CD4-positive, alpha-beta T cell treated with Interleukin-1 beta for 1 hour (primary cell): ENCODE measurements at regions not wholly inside any gene's neighbourhood (a gene's known extent, or its start where the extent isn't known, plus 50 kb on each side); places are given as distances from the start of the nearest gene placed in this dataset.

Experiments
- DNase-seq, 2 donors: peaks; one replicate each; pipeline ENCODE4 v3.0.0-alpha.2; 2020 to 2022

DNA sequence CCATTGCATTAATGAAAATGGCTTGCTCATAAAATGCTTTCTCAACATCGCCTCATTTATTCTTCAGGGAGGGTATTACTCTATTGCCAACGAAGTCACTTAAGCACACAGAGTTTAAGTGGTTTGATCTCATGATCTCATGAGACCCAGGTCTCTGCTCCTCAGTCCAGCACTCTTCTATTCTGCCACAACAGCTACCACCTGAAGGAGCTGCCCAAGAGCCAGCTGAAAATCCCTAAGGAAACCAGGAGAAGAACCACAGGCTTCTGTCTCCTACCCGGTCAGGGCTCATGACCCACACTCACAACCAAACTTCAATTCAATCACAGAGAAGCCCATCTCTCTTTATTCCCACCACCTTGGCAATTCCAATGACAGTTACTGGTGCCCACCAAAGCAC, 85.5 kb upstream of the GPM6B start:
- DNase-seq = no peak

DNA sequence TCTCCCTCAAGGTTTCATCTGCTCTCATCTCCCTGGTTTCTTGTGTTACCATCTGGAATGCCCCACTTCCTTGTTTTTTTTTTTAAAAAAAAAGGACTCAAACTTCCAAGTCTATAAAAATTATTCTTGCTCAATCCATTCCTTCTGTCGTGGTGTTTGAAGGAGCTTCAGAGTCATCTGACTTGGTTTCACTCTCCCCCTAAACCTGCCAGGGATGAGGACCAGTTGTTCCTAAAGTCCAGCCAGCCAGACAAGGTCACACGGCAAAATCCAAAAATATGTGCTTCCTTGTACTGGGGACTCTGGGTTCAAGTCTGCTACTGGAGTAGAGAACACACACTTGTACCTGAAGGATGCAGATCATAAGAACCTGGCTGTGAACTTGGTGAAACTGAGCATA, 84.5 kb upstream of the GPM6B start:
- DNase-seq = no peak

DNA sequence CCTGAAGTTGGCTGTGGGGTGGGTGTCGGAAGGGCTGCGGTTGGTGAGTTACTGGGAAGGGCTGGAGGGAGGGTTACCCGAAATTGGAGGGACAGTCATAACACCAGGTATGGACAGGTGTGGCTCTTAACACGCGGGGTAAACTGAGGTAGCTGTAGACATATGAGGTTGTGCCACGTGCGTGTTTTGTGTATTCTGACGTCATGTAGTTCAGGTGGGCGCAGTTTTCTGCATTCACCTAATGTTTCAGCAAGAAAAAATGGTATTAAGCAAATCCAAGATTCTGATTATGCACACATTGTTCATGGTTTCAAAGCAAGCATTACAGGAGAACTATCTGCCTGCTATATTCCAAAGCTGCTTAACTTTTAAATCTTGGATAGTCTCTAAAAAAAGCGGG, 83.5 kb upstream of the GPM6B start:
- DNase-seq = no peak

DNA sequence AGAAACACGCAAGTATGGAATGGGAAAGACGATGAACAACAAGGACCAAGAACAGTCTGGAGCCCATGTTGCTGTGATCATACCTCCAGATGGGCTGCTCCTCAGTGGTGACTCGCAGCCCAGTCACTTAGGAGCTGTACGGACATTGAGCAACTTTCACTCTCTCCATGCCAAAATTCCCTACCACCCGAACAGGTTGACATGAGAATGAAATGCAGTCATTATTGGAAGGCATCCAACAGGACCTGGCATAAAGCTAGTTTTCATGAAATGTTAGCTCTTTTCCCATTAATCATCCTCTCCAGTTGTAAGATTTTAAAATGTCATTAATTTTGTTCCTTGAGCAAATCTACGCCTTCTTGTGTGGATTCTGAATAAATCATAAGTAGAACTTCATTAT, 82.7 kb upstream of the GPM6B start:
- DNase-seq = no peak

DNA sequence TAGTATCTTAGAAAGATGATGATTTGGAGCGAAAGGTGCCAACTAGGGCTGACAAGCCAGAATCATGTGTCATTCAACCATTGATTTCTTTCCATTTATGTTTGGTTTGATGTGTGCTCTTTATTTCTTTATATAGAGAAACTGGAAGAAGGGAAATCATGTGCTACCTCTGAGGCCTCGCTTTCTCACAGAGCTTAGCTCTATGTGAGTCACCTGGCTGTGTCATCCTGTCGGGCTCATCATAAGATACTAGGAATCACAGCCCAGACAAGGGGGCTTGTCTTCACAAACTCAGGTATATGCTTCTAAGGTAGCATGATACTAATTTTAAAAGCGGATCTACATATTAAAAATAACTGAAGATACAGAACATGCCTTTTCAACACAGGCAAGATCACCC, 81.7 kb upstream of the GPM6B start:
- no peak for DNase-seq

DNA sequence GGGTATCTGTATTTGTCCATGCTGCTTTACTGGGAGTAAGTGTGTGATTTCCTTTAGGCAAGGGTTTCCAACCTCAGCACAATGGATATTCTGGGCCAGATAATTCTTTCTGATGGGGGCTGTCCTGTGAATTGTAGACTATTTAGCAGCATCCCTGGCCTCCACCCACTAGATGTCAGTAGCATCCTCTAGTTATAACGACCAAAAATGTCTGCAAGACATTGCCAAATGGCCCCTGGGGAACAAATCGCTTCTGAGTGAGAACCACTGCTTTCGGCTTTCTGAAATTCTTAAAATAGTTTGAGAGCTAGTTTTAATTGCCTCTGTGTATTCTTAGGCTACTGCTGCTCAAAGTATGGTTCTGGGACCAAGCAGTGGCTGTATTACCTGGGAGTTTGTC, 81.2 kb upstream of the GPM6B start:
- no peak for DNase-seq

DNA sequence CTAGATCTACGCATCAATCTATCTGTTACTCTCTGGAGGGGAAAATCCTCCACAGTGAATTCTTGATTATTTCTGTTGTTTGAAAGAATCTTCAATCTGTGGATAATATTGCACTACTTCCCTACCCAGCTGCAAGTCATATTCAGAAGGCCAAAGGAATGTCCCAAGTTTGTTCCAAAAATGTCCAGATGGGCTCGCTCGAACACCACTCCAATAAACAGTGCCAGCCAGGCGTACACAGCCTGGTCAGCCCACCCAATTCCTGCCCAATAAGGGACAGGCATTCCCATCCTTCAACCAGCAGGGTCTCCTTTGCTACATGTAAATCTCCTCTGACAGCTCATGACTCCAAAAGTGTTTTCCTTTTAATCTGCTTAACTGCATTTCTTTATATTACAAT, 80.7 kb upstream of the GPM6B start:
- DNase-seq = no peak

DNA sequence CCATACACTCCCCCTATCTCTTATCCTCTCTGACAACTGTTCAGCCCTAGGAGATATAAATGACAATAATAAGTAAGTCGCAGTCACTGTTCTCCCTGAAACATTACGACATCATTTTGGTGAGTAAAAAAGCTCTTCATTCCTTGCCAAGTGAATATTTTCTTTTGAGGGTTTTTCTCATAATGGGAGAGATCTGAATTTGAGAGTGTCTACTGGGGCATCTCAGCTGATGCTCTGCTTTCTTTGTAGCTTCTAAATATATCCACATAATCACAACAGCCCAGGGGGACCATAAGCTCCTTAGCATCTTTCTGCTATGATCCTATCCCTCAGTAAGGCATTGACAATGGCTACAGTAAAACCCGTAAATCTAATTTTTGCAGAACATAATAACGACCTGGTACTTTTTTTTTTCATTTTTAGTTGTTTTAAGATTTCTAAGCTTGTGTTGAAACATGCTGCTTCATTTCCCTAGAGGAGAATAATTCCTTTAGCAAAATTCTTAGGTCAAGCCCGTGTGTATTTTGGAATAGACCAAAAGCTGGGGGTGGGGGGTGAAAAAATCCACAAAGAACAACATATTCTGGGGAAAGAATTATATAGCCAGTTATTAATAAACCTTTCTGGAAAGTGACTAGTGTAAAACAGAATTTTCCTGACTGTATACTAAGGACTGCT, 78.1 kb upstream of the GPM6B start:
- no peak for DNase-seq

DNA sequence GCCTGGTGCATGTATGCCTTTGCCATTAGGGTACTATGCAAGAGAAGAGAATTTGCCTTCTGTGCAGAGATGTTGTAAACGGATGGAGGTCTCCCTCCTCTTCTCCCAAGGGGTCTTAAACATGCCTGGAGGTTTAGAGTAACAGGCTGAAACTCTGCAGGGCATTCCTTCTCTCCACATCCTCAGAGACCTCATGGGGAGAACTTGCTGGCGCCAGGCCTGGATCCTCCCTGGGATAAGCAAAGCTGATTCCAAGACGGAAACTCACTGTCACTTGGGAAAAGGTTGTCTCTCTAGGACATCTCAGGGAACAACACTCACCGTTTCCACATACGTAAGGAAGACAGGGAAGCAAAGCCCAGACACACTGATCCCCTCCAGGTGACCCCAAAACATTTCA, 76.9 kb upstream of the GPM6B start:
- DNase-seq = no peak

DNA sequence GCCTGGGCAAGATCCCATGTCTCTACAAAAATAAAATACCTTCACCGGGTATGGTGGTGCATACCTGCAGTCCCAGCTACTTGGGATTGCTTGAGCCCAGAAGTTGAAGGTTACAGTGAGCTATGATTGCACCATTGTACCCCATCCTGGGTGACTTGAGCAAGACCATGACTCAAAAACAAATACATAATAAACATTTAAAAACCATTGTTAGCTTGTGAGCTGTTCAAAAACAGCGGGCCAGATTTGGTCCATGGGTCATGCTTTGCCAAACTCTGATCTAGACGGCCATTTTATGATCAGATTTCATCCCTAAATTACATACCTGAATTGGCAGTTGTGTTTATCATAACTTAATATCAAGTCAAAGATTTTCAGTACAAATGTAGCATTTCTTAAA, 76.0 kb upstream of the GPM6B start:
- no peak for DNase-seq

DNA sequence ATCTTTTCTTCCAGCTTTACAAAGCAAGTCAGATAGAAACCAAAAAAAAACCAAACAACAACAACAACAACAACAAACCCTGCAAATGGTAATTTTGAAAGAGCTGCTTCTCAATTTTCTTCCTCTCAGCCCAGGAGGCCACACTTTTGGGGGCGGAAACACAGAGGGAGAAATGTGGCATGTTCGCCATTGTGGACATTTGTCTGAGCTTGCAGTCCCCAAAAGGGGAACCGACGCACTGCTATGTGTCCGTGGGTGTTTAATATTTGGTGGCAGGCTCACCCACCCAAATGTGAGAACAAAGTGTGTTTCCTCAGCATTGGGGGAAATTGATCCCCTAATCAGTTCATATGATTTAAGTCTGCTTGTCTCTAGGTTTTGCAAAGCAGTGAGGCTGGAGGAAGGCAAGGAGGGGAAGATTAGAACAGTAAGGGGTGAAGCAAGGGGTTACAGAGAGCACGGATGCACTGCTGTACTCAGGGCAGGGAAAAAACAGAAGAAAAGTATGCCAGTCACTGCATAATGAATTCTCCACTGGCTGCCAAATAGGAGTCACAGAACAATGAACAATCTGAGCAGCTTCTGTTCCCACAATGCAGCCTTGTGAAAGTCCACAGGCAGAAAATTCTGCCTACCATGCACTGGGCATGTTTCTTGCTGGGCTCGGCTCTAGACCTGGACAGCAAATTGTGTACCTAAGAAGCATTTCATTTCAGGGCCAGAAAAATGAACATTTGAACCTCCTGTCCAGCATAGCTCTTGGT, 74.7 kb upstream of the GPM6B start:
- DNase-seq = no peak

DNA sequence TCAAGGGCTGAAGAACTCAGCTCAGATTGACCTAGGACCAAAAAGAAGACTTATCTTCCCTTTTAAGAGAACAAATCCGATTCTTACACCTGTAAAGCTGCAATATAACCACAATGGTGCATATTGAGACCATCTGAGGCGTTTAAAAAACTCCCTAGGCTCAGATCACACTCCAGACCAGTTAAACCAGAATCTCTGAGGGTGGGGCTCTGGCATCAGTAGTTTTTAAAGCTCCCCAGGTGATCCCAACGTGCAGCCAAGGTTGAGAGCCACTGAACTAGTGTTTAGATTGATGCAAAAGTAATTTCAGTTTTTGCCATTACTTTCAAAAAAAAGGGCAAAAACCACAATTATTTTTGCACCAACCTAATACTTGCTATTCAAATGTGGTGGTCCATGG, 73.9 kb upstream of the GPM6B start:
- no peak for DNase-seq

DNA sequence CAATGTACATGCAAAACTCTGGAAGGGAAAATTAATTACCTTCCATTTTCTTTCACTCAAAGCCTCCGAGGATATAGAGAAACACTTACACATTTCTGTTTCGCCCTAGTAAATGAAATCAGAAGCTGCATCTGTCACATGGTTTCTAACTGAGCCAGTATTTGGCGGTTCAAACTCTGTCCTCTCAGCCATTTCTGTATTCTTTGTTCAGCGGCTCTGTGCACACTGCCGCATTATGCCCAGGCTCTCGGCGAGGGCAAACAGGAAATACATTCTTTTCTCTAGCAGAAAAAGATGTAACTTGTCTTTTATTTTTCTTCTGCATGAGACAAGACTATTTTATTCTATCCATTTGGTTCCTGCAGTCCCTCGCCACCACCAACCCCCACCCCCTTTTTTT, 71.4 kb upstream of the GPM6B start:
- DNase-seq = no peak

DNA sequence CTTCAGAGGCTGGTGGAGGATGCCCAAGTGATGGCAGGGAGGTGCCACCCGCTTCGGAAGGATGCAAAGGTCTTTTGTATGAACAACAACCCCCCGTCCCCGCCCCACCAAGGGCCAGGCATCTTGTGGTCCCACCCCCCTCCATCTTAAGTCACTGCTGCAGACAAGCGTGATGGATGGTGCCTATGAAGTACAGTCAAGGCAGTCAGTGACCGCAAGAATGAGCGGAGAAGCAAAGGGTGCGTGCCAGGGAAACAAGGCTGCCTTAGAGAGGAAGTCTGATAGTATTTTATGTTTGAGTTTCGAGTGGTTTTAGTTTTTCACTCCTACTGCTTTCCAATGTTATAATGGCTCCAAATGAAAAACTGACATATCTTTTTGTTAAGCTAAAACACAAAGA, 68.7 kb upstream of the GPM6B start:
- DNase-seq = no peak

DNA sequence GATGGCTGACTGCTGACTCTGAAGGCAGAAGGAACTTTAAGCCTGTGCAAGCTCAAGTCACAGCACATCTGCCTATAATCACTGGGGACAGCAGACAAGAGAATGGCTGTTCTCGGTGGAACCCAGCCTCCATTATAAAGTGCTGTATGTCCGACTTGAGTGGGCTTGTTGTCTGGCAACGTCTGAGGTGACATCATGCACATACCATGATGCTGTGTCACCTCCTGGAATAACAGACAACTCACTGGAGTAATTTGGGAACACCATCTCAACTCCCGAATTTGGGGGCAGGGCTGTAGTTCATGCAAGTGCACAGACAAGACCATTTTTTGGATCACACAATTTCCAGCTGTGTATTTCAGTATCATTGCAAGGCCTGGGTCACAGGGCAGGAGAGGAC, 59.8 kb upstream of the GPM6B start:
- no peak for DNase-seq

DNA sequence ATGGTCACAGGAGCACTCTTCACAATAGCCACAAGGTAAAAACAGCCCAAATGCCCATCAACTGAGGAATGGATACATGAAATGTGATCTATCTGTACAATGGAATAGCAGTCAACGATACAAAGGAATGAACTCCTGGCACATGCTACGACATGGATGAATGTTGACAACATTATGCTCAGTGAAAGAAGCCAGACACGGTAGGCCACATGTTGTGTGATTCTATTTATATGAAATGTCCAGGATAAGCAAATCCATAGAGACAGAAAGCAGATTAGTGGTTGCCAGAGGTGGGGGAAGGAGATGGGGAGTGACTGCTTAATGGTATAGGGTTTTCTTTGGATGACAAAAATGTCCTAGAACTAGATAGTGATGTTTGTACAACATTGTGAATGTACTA, 58.7 kb upstream of the GPM6B start:
- no peak for DNase-seq

DNA sequence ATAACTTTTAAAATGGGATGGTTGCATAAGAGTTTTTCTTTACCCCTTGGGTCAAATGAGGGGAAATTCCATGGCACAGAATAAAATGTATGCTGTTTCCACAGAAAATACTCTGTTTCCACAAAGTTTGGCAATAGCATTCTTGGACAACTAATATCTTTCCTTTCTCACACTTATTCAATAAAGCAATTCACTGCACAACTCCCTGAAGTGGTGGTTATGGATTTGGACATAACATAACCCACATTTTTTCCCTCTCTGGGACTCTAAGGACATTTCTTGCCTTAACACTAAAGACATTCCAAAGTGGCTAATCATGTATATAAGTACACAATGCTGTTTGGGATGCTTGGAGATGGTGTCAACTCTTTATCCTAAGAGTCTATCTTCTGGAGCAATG, 51.7 kb upstream of the GPM6B start:
- DNase-seq = no peak
